HG03565 (cell line): ENCODE measurements at regions not wholly inside any gene's neighbourhood (a gene's known extent, or its start where the extent isn't known, plus 50 kb on each side); places are given as distances from the start of the nearest gene placed in this dataset.
"Not testable (repeated sequence)": the region's sequence is repeated elsewhere in the genome, so short reads cannot be mapped to it uniquely, and the experiment has no call there.

Experiments used
- ATAC-seq: cut with Tn5 transposase; IDR thresholded peaks from one replicate; pipeline ENCODE4 v1.9.1; 2021; ENCODE audit warnings: mild to moderate bottlenecking, moderate library complexity; ENCODE audit not compliant: unreplicated experiment

DNA sequence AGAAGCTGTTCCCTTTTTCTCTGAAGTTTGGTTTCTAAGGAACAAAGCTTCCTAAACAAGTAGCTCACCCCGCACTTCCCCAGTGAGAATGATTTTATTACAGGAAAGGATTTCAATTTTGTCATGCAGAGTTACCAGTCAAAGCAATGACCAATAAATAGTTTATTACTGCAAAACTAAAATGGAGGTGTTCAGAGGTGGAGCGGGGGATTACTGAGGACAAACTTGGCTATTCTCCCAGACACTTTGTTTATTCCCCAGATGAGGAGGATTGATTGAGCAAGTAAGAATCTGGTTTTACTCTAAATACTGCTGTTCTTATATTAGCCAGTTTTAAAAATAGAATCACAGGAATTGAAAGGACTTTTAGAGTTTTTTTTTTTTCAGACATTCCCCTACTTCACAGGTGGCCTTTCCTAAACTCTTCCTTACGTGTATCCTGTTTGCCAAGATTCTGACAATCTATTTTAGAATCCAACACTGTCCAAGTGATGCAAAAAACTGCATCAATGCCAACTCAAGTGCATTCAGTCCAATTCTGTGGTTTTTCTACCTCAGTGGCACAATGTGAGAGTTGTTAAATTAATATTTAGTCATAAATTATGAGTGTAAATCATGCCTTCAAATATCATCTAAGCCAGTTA is 136.1 kb downstream of the TNFSF18 start:
- ATAC-seq = no peak

DNA sequence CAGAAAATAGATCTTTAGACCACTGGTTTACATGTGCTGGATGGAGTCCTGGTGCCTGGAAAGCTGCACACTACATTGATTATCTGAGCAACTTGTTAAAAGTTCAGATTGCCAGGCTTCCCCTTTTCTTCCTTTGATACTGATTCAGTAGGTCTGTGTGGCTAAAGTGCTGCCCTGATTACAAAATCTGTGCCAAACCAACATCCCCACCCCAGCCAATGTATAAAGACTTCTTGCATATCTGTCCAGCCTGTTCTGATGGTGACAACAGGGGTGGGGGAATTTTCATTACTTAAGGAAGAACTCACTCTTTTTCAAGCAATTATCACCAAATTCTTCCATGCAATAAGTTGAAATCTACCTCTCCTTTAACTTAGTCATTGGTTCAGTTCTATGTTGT is 135.5 kb downstream of the TNFSF18 start:
- no peak for ATAC-seq

DNA sequence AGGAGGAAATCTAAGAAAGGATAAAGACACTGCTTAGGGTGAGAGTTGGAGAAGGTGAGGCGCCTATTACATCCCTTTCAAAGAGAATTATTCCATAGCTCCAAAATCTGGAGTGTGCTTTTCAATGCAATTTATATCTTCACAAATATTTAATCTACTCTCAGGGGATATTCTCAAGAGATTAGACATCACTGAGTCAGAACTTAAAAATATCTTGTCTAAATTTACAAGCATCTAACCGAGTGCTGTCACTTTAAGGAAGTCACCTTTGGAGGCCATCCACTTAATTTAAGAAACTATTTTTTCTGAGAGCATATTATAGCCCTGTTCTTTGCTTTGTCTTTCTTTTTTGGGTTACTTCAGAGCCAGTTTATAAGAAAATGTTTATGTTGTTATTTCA is 134.6 kb downstream of the TNFSF18 start:
- ATAC-seq = no peak

DNA sequence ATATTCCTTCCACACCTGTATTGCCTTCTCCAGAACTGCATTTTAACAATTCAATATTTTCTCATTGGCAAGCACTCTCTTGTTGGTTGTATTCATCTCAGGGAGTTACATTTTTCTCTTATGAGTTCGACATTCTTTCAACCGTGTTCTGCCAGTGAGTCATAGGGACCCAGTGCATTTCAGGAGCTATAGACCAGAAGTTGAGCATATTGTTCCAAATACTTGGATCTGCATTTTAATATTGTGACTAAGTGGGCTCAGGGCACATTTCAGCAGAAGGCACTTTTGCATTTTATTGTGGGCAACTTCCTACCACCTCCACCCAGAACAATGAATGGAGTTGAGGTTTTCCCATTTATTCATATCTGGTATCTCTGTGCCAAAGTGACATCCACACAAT is 132.8 kb downstream of the TNFSF18 start:
- no peak for ATAC-seq

DNA sequence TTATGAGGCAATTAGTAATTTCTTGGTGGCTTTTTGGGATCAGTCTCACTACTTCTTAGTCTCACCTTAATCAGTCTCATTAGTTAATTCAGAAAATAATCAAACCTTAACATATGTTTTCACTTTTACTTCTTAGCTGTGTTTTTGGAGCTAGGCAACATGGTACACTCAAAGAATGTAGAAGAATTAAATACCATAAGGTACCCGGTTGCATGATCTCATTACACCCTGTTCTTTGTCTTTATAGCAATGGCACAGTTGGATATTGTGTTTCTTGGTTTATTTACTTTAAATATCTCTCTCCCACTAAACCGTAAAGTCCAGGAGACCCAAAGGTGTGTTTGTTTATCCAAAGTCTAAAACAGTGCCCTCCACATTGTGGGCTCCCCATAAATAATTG is 132.3 kb downstream of the TNFSF18 start:
- no peak for ATAC-seq

DNA sequence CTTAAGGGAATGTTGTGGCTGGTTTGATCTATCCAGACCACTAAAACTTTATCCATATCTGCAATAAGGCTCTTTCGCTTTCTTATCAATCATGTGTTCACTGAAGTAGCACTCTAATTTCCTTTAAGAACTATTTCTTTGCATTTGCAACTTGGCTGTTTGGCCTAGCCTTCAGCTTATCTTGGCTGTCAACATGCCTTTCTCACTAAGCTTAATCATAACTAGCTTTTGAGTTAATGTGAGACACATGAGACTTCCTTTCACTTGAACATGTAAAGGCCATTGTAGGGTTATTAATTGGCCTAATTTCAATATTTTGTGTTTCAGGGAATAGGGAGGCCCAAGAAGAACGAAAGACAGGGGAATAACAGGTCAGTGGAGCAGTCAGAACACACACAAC is 124.7 kb downstream of the TNFSF18 start:
- no peak for ATAC-seq

DNA sequence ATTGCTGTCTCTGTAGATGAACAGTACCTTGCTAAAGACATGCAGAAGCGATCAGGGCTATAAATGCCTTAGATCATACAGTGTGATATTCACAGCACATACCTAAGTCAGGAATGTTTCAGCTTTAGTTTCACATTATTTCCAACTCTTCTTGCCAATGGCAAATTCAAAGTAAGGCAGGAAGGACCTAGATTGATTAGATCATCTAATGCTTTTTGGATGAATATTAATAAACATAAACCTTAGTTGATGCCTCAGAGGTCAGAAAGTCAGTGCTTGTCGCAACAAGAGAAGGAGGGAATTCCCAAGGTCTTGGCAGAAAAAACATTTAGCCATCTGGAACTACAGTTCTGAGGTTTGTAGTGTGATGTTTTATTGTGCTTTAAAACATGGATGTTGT is 122.3 kb downstream of the TNFSF18 start:
- no peak for ATAC-seq

DNA sequence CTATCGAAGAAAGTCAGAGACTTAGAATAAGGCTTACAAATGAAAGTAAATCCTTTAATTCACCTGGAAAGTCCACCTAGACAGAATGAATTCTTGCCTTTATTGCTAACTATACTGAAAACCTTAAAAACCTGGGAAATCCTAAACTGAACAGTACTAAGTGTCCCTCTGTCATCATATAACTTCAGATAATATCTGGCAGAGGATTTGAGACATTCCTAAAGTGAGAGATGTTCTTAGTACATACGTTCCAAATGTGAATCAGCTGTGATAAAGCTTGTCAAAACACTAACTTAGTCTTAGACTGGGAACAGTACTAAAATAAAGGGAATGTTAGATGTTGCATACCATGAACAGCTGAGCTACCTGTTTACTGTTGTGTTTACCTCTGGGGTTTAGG is 121.7 kb downstream of the TNFSF18 start:
- ATAC-seq = no peak

DNA sequence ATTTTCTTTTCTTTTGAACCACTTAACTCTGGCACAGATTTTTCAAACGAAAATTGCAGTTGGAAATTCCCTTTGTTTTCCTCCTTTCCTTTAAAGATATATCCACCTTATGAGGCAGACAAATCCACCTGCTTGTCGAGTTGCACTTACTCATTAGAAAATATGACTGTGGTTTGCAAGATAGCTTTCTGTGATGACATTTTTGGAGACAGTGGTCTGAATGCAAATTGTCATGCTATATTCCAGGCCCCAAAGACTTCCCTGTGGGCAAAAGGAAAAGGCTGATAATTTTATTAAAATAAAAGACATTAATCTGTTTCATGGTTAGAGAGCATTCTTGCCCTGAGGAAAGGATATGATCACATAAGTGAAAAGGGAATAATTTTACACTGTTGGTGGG is 120.6 kb downstream of the TNFSF18 start:
- no peak for ATAC-seq

DNA sequence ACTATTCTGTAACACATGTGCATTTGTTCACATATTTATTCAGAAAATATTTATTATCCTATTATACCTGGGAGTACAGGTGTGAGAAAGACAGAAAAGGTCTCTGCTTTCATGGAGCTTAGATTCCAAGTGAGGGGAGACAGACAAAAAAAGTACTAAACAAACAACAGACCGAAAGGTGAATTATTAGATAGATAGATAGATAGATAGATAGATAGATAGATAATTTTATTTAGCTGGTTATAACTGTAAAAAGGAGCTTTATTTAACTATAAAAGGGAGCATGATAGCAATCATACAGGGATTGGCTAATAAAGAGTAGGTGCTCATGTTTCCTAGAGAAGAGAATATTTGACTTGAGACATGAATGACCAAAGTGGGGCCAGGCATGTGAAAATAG is 119.4 kb downstream of the TNFSF18 start:
- ATAC-seq = no peak

DNA sequence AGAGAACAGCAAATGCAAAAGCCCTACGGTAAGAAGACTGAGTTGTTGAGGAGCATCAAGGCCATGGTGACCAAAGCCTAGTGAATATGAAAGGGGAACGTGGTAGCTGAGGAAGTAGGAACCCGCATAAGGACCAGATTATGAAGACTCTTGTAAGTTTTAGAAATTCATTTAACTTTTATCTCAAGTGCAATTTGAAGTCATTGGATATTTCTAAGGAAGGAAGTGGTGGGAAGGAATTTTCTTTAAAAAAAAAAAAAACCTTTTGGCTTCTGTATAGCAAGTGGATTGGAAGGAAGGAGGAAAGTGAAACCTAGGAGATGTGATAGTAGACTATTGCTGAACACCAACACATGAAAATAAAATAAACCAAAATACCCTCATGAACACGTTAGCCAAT is 119.0 kb downstream of the TNFSF18 start:
- no peak for ATAC-seq

DNA sequence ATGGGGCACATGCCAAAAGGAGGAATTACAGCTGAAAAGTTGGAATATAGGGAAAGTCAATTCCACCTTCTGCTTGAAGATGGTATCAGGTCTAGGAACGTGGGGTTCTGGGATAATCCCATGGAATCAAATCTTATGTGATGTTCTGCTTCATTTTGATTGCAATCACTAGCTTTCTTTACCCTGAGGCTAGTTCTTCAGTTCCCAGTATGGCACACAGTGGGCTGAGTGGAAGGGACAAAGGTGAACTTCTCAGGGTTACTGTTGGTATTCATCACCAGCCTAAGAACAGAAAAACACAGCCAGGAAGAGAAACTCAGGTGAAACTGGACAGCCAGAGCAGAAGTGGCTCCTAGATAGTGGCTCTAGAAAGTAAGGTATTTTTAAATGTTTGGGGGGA is 117.8 kb downstream of the TNFSF18 start:
- no peak for ATAC-seq

DNA sequence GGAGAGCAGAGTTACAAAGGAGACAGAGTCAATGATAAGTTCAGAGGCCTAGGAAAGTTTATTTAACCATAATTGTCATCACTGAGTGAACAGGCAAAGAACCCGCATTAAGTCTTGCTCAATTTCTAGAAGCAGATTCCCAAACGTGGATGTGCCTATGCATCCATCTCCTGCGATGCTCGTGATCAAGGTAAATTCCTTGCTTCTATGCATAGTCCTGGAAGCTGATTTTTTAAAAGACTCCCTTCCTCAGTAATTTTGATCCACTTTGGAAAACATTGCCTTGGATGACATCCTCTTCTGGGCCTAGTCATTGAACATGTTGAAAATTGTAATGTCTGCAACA is 116.4 kb downstream of the TNFSF18 start:
- ATAC-seq = no peak

DNA sequence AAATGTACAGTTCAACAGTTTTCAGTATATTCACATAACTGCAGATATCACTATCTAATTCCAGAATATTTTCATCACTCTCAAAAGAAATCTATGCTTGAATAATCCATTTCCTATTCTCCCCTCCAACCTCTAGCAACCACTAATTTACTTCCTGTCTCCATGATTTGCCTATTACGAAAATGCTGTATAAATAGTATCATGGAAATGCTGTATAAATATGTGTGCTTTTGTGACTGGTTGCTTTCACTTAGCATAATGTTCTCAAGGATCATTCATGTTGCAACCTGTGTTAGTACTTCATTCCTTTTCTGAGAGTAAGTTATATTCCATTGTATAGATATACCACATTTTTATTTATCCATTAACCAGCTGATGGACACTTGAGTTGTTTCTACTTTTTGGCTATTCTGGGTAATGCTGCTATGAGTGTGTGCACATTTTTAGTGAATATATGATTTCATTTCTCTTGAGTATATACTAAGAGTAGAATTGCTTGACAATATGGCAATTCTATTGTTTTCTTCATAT is 115.6 kb downstream of the TNFSF18 start:
- ATAC-seq = no peak

DNA sequence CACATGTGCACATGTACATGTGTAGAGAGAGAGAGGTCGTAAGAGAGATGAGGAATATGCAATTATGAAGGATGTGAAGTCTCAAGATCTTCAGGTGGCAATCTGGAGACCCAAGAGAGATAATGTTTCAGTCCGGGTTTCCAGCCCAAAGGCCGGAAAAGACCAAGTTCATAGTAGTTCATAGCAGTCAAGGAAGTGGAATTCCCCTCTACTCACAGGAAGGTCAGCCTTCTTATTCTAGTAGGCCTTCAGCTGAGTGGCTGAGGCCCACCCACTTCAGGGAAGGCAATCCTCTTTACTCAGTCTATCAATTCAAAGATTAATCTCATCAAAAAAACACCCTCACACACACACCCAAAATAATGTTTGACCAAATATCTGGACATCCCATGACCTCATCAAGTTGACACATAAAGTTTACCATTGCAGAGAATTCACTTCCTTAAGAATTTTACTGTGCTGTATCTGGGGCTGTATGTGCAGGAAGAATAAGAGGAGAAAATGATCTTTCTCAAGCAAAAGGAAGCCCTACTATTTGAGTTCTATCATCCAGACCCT is 114.6 kb downstream of the TNFSF18 start:
- ATAC-seq = no peak

DNA sequence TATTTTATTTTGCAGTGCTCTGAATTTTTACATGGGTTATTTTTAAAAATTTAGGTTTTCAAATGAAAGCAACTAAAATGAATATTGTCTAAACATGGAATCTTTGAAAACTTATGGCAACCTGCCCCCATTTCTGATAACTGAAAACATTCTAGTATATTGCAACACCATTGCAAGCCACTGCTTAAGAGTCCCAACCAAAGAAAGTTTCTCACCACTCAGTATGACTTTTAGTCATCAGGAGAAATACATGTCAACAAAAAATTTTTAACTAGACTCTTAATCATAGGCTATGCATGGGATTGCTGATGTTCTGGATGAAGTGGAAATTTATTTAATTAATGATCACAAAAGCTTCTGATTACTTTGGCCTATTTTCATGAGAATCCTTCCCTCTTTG is 112.1 kb downstream of the TNFSF18 start:
- no peak for ATAC-seq

DNA sequence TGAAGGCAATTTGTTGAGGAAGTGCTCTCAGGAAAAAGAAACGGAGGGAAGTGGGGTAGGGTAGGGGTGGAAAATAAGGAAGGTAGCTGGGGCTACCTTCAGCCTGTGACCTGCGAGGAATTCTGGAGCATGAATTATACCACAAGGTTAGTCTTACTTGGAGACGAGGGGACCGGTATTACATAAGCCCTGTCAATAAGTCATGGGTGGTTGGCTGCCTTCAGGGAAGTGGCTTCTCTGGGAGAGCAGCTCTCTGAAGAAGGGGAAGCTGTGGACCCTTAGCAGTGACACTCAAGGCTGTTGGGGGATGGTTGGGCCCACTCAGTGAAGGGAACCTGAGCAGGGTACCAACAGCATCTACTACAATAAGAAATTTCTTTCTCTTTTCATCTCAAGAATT is 111.3 kb downstream of the TNFSF18 start:
- no peak for ATAC-seq

DNA sequence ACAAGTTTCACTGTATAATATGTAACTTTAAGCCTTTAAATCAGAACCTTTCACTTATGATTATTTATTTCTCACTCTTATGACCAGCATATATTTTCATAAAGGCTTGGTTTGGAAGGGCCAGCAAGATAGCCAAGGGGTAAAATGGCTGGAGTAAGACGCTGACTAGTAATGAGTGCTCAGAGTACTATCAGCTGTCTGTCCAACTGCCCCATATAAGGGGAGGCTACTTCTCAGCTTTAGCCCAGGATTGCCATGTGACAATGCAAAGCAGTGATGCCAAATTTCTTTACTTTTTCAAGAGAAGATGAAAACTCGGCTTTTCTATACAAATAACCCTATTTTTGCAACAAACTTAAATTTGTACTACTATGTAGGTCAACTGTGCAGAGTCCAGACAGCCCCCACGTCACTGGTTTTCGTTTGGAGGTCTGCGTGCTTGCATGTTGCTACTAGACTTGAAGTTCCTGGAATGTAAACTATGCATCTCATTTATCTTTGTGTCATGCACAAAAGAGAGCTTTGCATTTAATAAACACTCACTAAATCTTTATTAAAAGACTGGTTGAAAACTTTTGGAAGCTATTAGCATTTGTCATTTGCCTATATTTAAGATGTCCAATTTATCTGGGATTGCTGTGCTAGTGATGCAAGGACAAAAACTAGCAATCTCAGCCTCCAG is 110.4 kb downstream of the TNFSF18 start:
- no peak for ATAC-seq

DNA sequence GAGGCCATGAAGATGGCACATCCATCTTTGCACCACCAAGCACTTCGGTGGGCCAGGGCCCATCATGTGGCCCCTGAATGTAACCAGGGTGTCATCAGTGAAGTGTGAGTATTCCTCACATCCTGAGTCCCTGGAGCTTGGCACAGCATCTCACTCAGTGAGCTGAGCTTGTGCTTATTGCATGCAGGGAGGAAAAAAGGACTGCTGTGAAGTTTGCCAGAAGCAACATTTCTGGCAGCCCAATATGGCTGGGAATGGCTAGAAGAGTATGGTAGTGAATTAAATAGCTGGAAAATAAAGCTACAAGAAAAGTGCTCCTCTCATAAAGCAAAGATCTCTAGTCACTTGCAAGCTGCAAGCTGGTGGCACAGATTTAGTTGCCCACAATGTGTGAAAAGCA is 109.3 kb downstream of the TNFSF18 start:
- ATAC-seq = no peak

DNA sequence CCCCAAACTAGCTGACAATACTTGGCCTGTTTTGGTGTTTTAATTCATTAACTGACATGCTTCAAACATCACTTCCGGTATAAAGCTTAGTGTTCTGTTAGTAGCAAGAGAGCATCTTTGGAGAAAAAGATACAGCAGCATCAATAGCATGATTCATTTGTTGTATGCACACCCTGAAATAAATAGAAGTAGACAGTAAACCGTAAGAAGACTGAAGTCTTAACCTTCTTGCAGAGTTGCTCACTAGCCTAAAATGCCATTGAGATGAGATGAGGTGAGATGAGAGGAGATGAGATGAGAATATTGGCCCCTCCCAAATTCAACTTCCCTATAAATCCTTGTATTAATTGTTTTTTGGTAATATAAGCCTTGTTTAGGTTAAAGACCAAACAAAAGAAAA is 108.8 kb downstream of the TNFSF18 start:
- no peak for ATAC-seq

DNA sequence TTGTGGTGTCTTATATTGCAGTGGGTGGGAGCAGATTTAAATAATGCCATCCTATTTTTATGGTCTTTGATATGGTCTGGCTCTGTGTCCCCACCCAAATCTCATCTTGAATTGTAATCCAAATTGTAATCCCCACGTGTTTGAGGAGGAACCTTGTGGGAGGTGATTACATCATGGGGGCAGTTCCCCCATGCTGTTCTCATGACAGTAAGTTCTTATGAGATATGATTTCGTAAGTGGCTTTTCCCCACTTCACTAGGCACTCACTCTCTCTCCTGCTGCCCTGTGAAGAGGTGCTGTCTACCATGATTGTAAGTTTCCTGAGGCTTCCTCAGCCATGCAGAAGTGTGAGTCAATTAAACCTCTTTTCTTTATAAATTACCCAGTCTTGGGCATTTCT is 107.6 kb downstream of the TNFSF18 start:
- not testable (repeated sequence) for ATAC-seq

DNA sequence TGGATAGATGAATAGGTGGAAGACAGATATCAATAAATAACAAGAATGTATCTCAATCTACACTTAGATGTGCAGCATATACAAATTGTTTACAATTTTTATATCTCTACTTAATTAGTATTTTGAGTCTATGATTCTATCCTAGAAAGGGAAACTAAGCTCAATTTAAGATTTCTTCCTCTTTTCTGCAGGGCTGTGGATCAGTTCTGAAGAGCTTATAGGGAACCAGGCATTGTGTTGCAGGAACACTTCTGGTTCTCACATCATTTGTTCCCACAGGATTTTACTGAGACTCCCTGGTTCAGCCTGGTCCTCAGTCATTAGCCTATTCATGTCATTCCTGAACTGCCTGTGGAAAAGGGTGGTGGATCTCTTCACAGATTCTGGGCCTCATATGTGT is 105.8 kb downstream of the TNFSF18 start:
- ATAC-seq = no peak
